ENCODE measurements at regions not wholly inside any gene's neighbourhood (a gene's known extent, or its start where the extent isn't known, plus 50 kb on each side); places are given as distances from the start of the nearest gene placed in this dataset.

- peak; percentile 4 for DNase-seq (ENCODE audit: insufficient read length, low spot score)
- FAIRE-seq = no peak
These were observed 129.7 kb downstream of the FAXC start for GRCh38 chr6:99219788-99220187.

DNA sequence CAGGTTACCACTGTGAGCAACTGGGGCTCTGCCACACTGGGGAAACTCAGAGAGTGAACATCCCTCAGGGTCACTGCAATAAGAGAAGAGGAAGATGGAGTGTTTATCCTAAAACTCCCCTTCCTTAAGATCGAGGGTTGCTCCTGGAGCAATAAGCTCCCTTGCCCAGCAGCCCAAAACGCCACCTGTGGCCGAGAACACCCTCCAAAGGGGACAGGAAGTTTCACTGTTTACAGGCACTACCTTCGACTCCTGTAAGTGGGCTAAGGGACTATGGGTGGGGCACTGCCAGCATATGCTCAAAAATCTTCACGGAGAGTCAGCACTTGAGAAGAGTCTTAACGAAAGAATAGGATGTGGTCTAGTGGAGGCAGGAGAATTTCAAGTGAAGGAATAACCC, 132.5 kb downstream of the FAXC start:
- FAIRE-seq = no peak
- DNase-seq (ENCODE audit: insufficient read length, low spot score) = no peak

DNA sequence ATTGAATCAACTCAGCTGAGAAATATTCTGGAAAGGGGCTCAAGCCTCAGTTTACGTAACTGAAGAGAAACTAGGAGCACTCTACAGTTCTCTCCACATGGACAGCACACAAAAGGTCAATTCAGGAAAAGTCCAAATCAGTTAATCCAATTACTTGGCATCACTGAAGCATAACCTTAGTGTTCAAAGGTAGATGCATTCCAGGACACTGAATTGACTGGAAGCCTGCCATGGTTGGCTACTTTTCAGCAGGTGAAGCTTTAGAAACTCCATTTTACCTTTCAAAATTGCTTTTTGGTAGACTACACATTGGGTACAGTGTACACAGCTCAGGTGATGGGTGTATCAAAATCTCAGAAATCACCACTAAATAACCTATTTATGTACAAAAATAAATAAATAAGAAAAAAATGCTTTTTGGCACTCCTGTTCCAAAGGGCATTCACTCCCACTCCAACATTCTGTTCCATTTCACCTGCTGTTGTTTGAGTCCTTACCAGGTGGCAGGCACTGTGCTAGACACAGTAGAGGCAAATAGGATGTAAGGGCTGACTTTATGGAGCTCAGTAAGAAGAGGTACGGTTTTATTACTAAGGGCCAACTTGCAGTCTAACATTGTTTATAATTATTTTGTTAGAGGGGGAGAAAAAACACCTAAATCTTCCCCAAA, 153.4 kb downstream of the FAXC start:
- no peak for DNase-seq (ENCODE audit: insufficient read length, low spot score)
- FAIRE-seq = no peak

GRCh38 chr6:99192561-99192960, 156.9 kb downstream of the FAXC start:
- DNase-seq (ENCODE audit: insufficient read length, low spot score) (no peak), FAIRE-seq (no peak)

DNA sequence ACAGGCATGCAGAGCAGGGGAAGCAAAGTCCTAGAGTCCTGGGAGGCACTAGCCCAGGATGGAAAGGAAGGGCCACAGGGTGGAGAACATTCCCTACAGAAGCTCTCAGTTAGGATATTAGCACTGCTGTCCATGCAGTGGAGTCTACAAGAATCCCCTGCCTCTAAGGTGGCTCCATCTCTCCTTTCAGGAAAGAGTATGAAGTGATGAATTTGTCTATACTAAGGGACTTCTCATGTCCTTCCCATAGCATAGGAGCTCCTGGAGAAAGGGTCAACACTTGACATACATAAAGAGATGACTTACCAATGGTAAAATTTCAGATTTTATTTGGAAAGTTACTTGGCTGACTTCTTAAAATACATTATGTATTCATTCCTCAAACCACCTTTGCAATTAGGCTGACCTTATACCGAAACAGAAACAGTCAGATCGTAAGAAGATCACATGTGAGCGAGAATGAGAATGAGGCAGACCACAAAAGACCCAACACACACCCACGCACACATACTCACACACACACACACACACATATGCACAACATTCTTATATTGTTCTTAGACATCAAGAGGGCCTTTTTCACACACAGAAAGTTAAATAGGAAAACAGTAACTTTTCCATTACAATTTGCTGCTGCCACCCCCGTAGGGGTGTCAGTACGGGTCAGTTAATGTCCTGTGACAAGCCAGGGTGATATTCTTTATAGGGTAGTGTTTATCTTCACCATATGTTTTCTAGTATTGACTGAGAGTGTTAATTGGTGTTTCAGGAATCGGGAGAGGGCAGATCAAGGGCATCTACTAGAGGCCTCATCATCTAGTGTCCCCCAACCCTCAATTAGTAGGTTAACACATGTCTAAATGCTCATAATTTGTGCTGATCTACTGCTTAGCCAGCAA, 159.4 kb downstream of the FAXC start:
- DNase-seq (ENCODE audit: insufficient read length, low spot score) (peak; percentile 27), FAIRE-seq (peak; percentile 89)

DNA sequence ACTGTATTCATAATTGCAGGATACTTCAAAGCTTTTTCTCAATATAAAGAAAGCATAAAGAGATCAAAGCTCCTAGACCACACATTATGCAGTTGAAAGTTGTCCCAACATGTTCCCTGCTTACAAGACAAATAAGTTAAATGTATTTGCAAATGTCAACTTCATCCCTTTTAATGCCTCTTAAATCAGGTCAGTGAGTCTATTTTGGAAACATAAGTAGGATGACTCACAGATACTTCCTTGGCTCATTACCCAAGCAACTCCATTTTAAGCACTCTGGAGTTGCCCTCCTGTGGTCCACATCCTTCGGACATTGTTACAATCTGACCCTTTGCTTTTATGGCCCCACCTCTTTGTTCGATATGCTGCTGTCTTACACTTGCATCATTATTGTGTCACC, 162.0 kb downstream of the FAXC start:
- FAIRE-seq (no peak), DNase-seq (ENCODE audit: insufficient read length, low spot score) (no peak)

DNA sequence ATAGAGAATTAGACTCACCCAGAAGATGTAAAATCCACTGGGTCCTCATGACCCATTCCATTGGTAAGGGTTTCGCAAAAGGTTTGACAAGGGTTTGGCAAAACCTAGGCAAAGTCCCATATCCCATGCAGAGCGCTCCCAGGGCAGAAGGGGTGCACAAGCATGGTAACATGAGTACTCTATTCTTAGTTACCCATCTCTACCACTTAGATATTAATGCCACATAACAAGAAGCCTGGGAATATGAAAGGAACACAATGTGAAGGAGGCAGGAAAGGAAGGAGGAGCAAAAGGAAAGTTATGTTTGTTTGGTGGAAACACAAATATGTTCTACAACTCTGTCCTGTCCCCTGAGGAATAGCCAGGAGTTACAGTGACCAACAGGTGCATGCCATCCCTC, 163.1 kb downstream of the FAXC start:
- DNase-seq (ENCODE audit: insufficient read length, low spot score) (no peak), FAIRE-seq (no peak)

DNA sequence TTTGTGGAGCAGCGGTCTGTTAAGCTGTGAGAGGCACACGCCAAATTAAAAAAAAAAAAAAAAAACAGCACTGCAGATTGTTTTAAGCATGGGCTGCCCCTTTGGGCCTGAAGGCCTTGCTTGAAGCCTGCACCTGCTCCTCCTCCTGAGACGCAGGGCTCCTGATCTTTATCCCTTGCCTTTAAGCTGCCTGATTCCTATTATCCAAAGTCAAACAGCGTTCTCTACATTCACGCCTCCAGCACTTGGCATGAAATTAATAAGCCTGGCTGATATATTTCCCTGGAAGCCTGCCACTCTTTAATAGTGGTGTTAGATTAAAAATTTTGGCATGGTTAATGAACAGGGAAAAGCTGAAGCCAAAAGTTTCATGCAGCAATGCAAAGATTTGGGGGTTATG, 163.9 kb downstream of the FAXC start:
- DNase-seq (ENCODE audit: insufficient read length, low spot score) = no peak
- FAIRE-seq = no peak

GRCh38 chr6:99184696-99185095, 164.8 kb downstream of the FAXC start:
- FAIRE-seq (no peak), DNase-seq (ENCODE audit: insufficient read length, low spot score) (no peak)

DNA sequence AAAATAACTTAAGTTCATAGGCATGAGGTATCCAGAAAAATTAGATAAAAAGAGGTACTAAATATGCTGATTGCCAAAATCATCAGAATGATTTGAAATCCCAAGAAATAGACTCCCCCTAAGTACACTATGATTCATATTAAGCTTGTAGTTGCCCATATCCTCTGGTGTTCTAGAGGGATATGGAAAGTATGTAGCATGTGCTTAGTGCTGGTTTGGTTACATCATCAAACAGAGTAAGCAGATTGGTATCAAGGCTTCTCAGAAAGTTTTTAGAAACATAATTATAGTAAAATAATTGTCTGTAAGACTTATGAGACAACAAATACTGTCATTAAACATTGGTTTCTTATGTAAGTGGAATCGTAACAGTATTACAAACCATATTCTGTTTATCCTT, 166.4 kb downstream of the FAXC start:
- no peak for FAIRE-seq
- no peak for DNase-seq (ENCODE audit: insufficient read length, low spot score)

DNA sequence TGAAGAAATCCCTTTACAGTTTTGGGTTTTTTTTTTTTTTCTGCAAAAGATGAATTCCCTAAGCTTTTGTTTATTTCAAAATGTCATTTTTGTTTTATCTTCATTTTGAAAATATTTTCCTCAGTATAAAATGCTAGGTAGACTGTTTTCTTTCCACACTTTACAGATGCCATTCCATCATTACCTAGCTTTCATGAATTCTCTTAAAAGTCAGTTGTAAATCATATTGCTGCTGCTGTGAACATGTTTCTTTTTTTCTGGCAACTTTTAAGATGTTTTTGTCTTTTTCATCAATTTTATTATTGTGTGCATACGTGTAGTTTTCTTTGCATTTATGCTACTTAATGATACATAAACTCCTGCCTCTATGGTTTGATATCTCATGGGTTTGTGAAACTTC, 168.3 kb downstream of the FAXC start:
- FAIRE-seq (no peak), DNase-seq (ENCODE audit: insufficient read length, low spot score) (no peak)

DNA sequence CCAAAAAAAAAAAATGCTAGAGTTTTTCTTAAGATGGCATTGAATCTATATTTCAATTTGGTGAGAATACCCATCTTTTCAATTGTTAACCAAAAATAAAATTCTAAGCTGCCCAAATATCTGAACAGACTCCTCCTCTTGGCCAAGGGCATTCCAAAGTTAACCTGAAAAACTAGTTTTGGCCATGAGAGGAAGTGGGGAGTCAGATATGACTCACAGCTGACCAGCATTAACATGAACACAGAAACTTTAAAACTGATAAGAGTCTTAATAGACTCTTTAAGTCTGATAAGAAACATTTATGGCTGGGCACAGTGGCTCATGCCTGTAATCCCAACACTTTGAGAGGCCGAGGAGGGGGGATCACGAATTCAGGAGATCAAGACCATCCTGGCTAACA, 171.3 kb downstream of the FAXC start:
- FAIRE-seq (no peak), DNase-seq (ENCODE audit: insufficient read length, low spot score) (no peak)

GRCh38 chr6:99177736-99178135, 171.7 kb downstream of the FAXC start:
- no peak for FAIRE-seq
- no peak for DNase-seq (ENCODE audit: insufficient read length, low spot score)

DNA sequence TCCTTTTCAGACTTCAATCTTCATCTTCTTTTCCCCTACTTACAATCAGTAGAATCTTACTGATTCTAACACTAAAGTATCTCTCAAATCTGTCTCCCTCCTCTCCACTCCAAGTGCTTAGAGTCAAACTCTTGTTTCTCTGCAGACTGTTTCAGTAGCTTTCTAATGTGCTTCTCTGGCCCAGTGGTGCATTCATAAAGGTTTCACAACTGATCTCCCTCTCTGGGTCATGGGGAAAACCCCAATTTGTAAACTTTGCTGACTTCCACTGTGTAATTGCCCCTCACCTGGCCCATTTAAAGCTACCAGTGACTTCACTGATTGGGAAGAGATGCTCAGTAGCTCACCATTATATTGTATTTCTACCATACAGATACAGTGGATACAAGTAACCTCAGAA, 183.6 kb downstream of the FAXC start:
- no peak for DNase-seq (ENCODE audit: insufficient read length, low spot score)
- no peak for FAIRE-seq

GRCh38 chr6:99152347-99152643, 197.2 kb downstream of the FAXC start:
- DNase-seq (ENCODE audit: insufficient read length, low spot score) (no peak), FAIRE-seq (no peak)

DNA sequence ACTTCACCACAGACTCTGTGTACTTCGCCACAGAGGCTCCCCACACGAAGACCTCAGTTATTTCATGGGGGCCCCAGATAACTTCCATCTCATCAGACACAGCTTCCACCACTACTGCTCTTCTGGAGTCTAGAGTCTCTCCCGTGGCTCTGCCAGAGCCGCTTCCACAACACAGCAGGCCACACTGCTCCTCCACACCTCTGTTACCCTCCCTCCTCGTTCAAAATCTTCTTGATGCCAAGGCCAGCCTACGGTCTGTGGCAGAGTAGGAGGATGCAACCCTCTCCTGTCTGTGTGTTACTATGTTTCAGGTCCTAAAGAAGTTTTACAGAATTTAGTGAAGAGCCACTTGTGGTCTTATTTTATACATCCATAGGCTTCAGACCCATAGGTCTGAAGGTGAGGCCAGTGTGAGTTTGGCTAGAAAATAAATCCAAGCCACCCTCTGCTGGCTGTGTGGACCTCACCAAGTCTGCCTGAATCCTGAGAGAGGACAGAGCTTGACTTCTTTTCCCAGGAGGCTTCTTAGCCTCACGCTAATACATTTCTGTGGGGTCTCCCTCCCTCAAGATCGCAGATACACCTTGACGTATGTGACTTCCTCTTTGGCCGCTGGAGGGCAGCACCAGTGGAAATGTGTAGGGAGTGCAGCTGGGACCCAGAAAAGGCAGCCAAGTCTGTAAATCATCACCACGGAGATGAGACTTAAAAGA, 197.7 kb downstream of the FAXC start:
- peak; percentile 17 for DNase-seq (ENCODE audit: insufficient read length, low spot score)
- peak; percentile 77 for FAIRE-seq

DNA sequence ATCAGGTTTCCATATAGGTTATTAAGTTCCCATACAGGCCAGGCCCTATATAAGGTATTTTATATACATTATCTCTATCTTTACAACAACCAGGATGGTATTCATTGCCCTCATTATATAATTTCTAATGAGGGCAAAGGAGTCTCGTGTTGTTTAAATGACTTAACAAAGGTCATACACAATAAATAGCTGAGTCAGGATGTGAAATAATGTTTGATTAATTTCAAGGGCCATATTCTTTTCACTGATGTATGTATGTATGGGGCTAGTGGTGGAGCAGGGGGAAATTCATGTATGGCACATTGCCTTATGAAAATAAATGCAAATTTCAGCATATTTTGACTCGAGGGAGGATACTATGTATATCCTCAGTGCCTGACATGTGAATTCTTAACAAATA, 200.7 kb downstream of the FAXC start:
- no peak for DNase-seq (ENCODE audit: insufficient read length, low spot score)
- FAIRE-seq = no peak

DNA sequence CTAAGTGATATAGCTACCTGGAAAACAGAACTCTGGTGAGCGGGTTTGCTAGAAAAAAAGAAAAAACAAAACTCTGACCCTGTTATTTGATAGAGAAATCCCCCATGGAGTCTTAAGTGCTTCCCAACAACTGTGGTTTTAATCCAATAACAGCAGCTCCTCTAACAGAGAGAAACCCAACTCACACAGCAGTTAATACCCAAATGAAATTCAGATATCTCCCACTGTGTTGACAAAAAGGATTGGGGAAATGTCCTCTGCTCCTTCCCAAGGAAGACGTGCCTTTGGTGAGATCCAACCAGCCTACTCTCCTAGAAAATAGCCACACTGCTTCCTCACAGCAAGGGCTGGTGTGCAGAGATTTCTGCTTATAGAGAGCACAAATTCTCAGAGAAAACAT, 200.4 kb upstream of the FBXL4 start:
- DNase-seq (ENCODE audit: insufficient read length, low spot score) (no peak), FAIRE-seq (no peak)

DNA sequence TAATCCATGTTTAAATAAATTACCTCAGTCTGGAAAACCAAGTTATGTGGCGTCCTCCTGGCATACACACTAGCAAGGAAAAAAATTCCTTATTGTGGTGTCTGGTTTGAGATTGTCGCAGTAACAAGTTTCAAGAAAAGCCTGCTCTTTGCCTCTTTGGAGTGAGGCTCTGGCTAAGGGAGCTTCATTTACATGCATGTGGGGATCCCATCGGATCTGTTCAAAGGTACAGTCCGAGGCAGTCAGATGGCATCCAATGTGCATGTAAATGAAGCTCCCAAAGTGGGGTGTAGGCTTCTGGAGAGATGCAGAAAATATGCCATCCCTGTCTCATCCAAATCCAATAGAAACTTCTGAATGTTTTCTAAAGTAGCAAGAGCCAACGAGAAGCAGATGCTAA, 199.5 kb upstream of the FBXL4 start:
- no peak for FAIRE-seq
- no peak for DNase-seq (ENCODE audit: insufficient read length, low spot score)

- no peak for FAIRE-seq
- no peak for DNase-seq (ENCODE audit: insufficient read length, low spot score)
These were observed 199.0 kb upstream of the FBXL4 start for GRCh38 chr6:99146711-99147110.

- no peak for FAIRE-seq
These were observed 198.0 kb upstream of the FBXL4 start for GRCh38 chr6:99145738-99146137.

More at GRCh38 chr6:99145738-99146137, 198.0 kb upstream of the FBXL4 start:
- no peak for DNase-seq (ENCODE audit: insufficient read length, low spot score)
